Endothelial cell of umbilical vein (primary cell): ENCODE measurements at regions not wholly inside any gene's neighbourhood (a gene's known extent, or its start where the extent isn't known, plus 50 kb on each side); places are given as distances from the start of the nearest gene placed in this dataset.

ENCODE experiments used
- CTCF ChIP-seq, 2 donors: IDR thresholded peaks; 1 replicate in 1 of 2; 2 replicates in 1 of 2; pipeline ENCODE4 v1.5.1; 2011; ENCODE audit warnings: low read length in 2 of 2, mild to moderate bottlenecking in 2 of 2, moderate library complexity in 2 of 2, control low read depth in 1 of 2, inconsistent platforms in 1 of 2, low read depth in 1 of 2; ENCODE audit not compliant: insufficient read depth in 1 of 2; ENCODE audit errors: extremely low read depth in 1 of 2
- EZH2 ChIP-seq: IDR thresholded peaks from 2 replicates; pipeline ENCODE4 v1.6.1; 2012; ENCODE audit warnings: borderline replicate concordance, low read depth, mild to moderate bottlenecking, moderate library complexity, low read length, inconsistent platforms; ENCODE audit not compliant: severe bottlenecking
- MYC ChIP-seq: IDR thresholded peaks from one replicate; pipeline ENCODE4 v1.6.1; 2011; ENCODE audit warnings: mild to moderate bottlenecking, low read depth, low read length
- POLR2A ChIP-seq: IDR thresholded peaks from 2 replicates; pipeline ENCODE4 v1.6.1; 2012; ENCODE audit warnings: low read depth, mild to moderate bottlenecking, control low read depth, low read length
- POLR2AphosphoS5 ChIP-seq: IDR thresholded peaks from 2 replicates; pipeline ENCODE4 v1.6.1; 2012; ENCODE audit warnings: low read depth, mild to moderate bottlenecking, control low read depth, low read length, moderate library complexity; ENCODE audit not compliant: insufficient read depth

GRCh38 chr15:72844067-72844466, 60.5 kb upstream of the ADPGK start:
- TF ChIP-seq POLR2AphosphoS5 (no peak), CTCF (IDR thresholded peaks at IDR 0.05; ENCODE audit: extremely low read depth in 1 of 2, insufficient read depth in 1 of 2, low read depth in 1 of 2, low read length in 2 of 2) (no peak), POLR2A (no peak), MYC (no peak), EZH2 (no peak)
